ENCODE measurements at regions not wholly inside any gene's neighbourhood (a gene's known extent, or its start where the extent isn't known, plus 50 kb on each side); places are given as distances from the start of the nearest gene placed in this dataset.
A peak's percentile ranks its signal among the peaks of the same experiment; 100 is the strongest.

GRCh38 chr6:67898875-67899274, 736.2 kb upstream of the ADGRB3 start (continued):
- TF ChIP-seq TRIM28 (IDR thresholded peaks at IDR 0.05) (no peak), ZNF175 (CRISPR knock-in tag; IDR thresholded peaks at IDR 0.05; ENCODE audit: low read depth) (peak; percentile 57; the same call in 1 of the 2 replicates), CHD1 (IDR thresholded peaks at IDR 0.05; ENCODE audit: low read length) (no peak), TAL1 (IDR thresholded peaks at IDR 0.05) (peak; percentile 72), STAT5A (IDR thresholded peaks at IDR 0.05; ENCODE audit: borderline replicate concordance, low read length) (peak; percentile 66; the same call in 1 of the 2 replicates), NFRKB (IDR thresholded peaks at IDR 0.05; ENCODE audit: low read depth) (0 out of 2 replicates have a peak, but pooled peaks have one; percentile 23), MTA2 (IDR thresholded peaks at IDR 0.05; ENCODE audit: low read depth) (peak; percentile 64), TCF3 (CRISPR knock-in tag; IDR thresholded peaks at IDR 0.05) (peak; percentile 85), TCF7 (IDR thresholded peaks at IDR 0.05; ENCODE audit: borderline replicate concordance) (no peak), CBFA2T2 (conservative IDR thresholded peaks at IDR 0.05) (peak; percentile 73), MTA3 (IDR thresholded peaks at IDR 0.05; ENCODE audit: borderline replicate concordance) (0 out of 2 replicates have a peak, but pooled peaks have one; percentile 17), PHF21A (IDR thresholded peaks at IDR 0.05; ENCODE audit: borderline replicate concordance, low read depth) (no peak), CBX3 (IDR thresholded peaks at IDR 0.05; ENCODE audit: borderline replicate concordance in 1 of 2, low read length in 2 of 2) (0 out of 3 replicates have a peak, but pooled peaks of 1 of the 2 experiments have one; percentile 24), SOX6 (IDR thresholded peaks at IDR 0.05) (0 out of 2 replicates have a peak, but pooled peaks have one; percentile 48), ARID1B (IDR thresholded peaks at IDR 0.05) (peak; percentile 85), HDAC2 (IDR thresholded peaks at IDR 0.05) (0 out of 2 replicates have a peak, but pooled peaks have one; percentile 22), EP300 (IDR thresholded peaks at IDR 0.05; ENCODE audit: low read length) (peak; percentile 74)
- TF ChIP-seq, protein P1, sequence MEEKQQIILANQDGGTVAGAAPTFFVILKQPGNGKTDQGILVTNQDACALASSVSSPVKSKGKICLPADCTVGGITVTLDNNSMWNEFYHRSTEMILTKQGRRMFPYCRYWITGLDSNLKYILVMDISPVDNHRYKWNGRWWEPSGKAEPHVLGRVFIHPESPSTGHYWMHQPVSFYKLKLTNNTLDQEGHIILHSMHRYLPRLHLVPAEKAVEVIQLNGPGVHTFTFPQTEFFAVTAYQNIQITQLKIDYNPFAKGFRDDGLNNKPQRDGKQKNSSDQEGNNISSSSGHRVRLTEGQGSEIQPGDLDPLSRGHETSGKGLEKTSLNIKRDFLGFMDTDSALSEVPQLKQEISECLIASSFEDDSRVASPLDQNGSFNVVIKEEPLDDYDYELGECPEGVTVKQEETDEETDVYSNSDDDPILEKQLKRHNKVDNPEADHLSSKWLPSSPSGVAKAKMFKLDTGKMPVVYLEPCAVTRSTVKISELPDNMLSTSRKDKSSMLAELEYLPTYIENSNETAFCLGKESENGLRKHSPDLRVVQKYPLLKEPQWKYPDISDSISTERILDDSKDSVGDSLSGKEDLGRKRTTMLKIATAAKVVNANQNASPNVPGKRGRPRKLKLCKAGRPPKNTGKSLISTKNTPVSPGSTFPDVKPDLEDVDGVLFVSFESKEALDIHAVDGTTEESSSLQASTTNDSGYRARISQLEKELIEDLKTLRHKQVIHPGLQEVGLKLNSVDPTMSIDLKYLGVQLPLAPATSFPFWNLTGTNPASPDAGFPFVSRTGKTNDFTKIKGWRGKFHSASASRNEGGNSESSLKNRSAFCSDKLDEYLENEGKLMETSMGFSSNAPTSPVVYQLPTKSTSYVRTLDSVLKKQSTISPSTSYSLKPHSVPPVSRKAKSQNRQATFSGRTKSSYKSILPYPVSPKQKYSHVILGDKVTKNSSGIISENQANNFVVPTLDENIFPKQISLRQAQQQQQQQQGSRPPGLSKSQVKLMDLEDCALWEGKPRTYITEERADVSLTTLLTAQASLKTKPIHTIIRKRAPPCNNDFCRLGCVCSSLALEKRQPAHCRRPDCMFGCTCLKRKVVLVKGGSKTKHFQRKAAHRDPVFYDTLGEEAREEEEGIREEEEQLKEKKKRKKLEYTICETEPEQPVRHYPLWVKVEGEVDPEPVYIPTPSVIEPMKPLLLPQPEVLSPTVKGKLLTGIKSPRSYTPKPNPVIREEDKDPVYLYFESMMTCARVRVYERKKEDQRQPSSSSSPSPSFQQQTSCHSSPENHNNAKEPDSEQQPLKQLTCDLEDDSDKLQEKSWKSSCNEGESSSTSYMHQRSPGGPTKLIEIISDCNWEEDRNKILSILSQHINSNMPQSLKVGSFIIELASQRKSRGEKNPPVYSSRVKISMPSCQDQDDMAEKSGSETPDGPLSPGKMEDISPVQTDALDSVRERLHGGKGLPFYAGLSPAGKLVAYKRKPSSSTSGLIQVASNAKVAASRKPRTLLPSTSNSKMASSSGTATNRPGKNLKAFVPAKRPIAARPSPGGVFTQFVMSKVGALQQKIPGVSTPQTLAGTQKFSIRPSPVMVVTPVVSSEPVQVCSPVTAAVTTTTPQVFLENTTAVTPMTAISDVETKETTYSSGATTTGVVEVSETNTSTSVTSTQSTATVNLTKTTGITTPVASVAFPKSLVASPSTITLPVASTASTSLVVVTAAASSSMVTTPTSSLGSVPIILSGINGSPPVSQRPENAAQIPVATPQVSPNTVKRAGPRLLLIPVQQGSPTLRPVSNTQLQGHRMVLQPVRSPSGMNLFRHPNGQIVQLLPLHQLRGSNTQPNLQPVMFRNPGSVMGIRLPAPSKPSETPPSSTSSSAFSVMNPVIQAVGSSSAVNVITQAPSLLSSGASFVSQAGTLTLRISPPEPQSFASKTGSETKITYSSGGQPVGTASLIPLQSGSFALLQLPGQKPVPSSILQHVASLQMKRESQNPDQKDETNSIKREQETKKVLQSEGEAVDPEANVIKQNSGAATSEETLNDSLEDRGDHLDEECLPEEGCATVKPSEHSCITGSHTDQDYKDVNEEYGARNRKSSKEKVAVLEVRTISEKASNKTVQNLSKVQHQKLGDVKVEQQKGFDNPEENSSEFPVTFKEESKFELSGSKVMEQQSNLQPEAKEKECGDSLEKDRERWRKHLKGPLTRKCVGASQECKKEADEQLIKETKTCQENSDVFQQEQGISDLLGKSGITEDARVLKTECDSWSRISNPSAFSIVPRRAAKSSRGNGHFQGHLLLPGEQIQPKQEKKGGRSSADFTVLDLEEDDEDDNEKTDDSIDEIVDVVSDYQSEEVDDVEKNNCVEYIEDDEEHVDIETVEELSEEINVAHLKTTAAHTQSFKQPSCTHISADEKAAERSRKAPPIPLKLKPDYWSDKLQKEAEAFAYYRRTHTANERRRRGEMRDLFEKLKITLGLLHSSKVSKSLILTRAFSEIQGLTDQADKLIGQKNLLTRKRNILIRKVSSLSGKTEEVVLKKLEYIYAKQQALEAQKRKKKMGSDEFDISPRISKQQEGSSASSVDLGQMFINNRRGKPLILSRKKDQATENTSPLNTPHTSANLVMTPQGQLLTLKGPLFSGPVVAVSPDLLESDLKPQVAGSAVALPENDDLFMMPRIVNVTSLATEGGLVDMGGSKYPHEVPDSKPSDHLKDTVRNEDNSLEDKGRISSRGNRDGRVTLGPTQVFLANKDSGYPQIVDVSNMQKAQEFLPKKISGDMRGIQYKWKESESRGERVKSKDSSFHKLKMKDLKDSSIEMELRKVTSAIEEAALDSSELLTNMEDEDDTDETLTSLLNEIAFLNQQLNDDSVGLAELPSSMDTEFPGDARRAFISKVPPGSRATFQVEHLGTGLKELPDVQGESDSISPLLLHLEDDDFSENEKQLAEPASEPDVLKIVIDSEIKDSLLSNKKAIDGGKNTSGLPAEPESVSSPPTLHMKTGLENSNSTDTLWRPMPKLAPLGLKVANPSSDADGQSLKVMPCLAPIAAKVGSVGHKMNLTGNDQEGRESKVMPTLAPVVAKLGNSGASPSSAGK (IDR thresholded peaks at IDR 0.05) = peak; percentile 27
- TF ChIP-seq, protein P2, sequence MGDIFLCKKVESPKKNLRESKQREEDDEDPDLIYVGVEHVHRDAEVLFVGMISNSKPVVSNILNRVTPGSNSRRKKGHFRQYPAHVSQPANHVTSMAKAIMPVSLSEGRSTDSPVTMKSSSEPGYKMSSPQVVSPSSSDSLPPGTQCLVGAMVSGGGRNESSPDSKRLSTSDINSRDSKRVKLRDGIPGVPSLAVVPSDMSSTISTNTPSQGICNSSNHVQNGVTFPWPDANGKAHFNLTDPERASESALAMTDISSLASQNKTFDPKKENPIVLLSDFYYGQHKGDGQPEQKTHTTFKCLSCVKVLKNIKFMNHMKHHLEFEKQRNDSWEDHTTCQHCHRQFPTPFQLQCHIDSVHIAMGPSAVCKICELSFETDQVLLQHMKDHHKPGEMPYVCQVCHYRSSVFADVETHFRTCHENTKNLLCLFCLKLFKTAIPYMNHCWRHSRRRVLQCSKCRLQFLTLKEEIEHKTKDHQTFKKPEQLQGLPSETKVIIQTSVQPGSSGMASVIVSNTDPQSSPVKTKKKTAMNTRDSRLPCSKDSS (IDR thresholded peaks at IDR 0.05; ENCODE audit: low read depth, partially characterized antibody) = no peak

Data from K562 (cell line).